Testis (tissue), 2 donors: ENCODE measurements at regions not wholly inside any gene's neighbourhood (a gene's known extent, or its start where the extent isn't known, plus 50 kb on each side); places are given as distances from the start of the nearest gene placed in this dataset.
"Not testable (repeated sequence)": the region's sequence is repeated elsewhere in the genome, so short reads cannot be mapped to it uniquely, and the experiment has no call there.

Source experiments
- DNase-seq: peaks from one replicate; pipeline ENCODE4 v3.0.0-alpha.2; 2019
- H3K27ac ChIP-seq, 2 donors: fragments of 200-600 bp; sonication (generic); one replicate each; pipeline ENCODE4 v1.5.1; 2019
- H3K27me3 ChIP-seq: fragments of 200-600 bp; sonication (generic); one replicate; pipeline ENCODE4 v1.5.1; 2019
- H3K36me3 ChIP-seq: fragments of 200-600 bp; sonication (generic); one replicate; pipeline ENCODE4 v1.5.1; 2017; ENCODE audit warnings: low read depth; ENCODE audit errors: missing control alignments
- H3K4me1 ChIP-seq: fragments of 200-600 bp; sonication (generic); one replicate; pipeline ENCODE4 v1.5.1; 2019
- H3K4me3 ChIP-seq, 2 donors: fragments of 200-600 bp; sonication (generic); one replicate each; pipeline ENCODE4 v1.5.1; 2017 to 2019
- H3K9me3 ChIP-seq: fragments of 200-600 bp; sonication (generic); one replicate; pipeline ENCODE4 v1.5.1; 2017
- CTCF ChIP-seq, 3 experiments: fragments of 450-650 bp in 2 of 3; fragments of 200-600 bp in 1 of 3; sonication (generic) in 1 of 3; IDR thresholded peaks; one replicate each; pipeline ENCODE4 v1.5.1; 2016 to 2019; ENCODE audit warnings: antibody characterized with exemption in 3 of 3, mild to moderate bottlenecking in 2 of 3, moderate library complexity in 1 of 3
- POLR2A ChIP-seq: fragments of 450-650 bp; IDR thresholded peaks from one replicate; pipeline ENCODE4 v1.6.1; 2017; ENCODE audit warnings: antibody characterized with exemption, mild to moderate bottlenecking, moderate library complexity
- WGBS, 2 donors: methylation state at CpG; one replicate each; pipeline ENCODE4 v1.1.5; 2018; 5-methylcytosine and 5-hydroxymethylcytosine counted together
- intact Hi-C: fragments of 100-400 bp; cut with DNase I; formaldehyde crosslinking; loops from one replicate; pipeline ENCODE4 v1.15.1; 2023; ENCODE audit warnings: low total_unique reads

- DNase-seq, result no peak
- intact Hi-C loops, result no loop called here
- no peak overlapping the region for H3K4me3 ChIP-seq
- H3K27ac ChIP-seq, result no peak overlapping the region
- no peaks in the 10 kb centered on the region for H3K9me3 ChIP-seq
- H3K36me3 ChIP-seq, result no peaks in the 10 kb centered on the region
- TF ChIP-seq CTCF (IDR thresholded peaks at IDR 0.05) (no peak), POLR2A (no peak)
- H3K27me3 ChIP-seq, result no peaks in the 10 kb centered on the region
- no peaks in the 10 kb centered on the region for H3K4me1 ChIP-seq
Measured at GRCh38 chr5:51156222-51156621, 227.0 kb upstream of the ISL1 start.

GRCh38 chr5:51156838-51157237 lies 226.4 kb upstream of the ISL1 start:
- no peak overlapping the region for H3K4me3 ChIP-seq
- no peak for DNase-seq
- TF ChIP-seq CTCF (IDR thresholded peaks at IDR 0.05), result no peak
- TF ChIP-seq POLR2A, result no peak
- no peaks in the 10 kb centered on the region for H3K36me3 ChIP-seq
- H3K27ac ChIP-seq, result no peak overlapping the region
- no peaks in the 10 kb centered on the region for H3K4me1 ChIP-seq
- intact Hi-C loops, result no loop called here
- WGBS, 2 donors, result 46 to 50% methylated on average over 8 of the region's 8 CpGs
- no peaks in the 10 kb centered on the region for H3K9me3 ChIP-seq
- H3K27me3 ChIP-seq, result no peaks in the 10 kb centered on the region

- H3K4me3 ChIP-seq, result no peak overlapping the region
- H3K27ac ChIP-seq, result no peak overlapping the region
- 76 to 100% methylated on average over 2 to 5 of the region's 5 CpGs for WGBS, 2 donors
- no peaks in the 10 kb centered on the region for H3K4me1 ChIP-seq
- intact Hi-C loops, result no loop called here
- DNase-seq, result no peak
- H3K36me3 ChIP-seq, result no peaks in the 10 kb centered on the region
- no peaks in the 10 kb centered on the region for H3K27me3 ChIP-seq
- H3K9me3 ChIP-seq, result no peaks in the 10 kb centered on the region
- TF ChIP-seq CTCF (IDR thresholded peaks at IDR 0.05) (no peak), POLR2A (no peak)
Measured at GRCh38 chr5:51159164-51159563, 224.1 kb upstream of the ISL1 start.

- H3K27me3 ChIP-seq, result no peaks in the 10 kb centered on the region
- H3K9me3 ChIP-seq, result no peaks in the 10 kb centered on the region
- DNase-seq, result no peak
- H3K4me1 ChIP-seq, result no peaks in the 10 kb centered on the region
- 73% methylated on average over 2 of the region's 2 CpGs; no CpG with 5 or more reads in 1 of the 2 donors for WGBS, 2 donors
- H3K36me3 ChIP-seq, result no peaks in the 10 kb centered on the region
- intact Hi-C loops, result no loop called here
- TF ChIP-seq POLR2A (no peak), CTCF (IDR thresholded peaks at IDR 0.05) (no peak)
- no peak overlapping the region for H3K27ac ChIP-seq
- no peak overlapping the region for H3K4me3 ChIP-seq
Measured at GRCh38 chr5:51159606-51160005, 223.6 kb upstream of the ISL1 start.

- Histone ChIP-seq H3K4me3 (no peak overlapping the region), H3K36me3 (no peaks in the 10 kb centered on the region), H3K27me3 (no peaks in the 10 kb centered on the region), H3K27ac (no peak overlapping the region), H3K9me3 (no peaks in the 10 kb centered on the region), H3K4me1 (no peaks in the 10 kb centered on the region)
- intact Hi-C loops, result no loop called here
- TF ChIP-seq POLR2A, result no peak
- no peak for TF ChIP-seq CTCF (IDR thresholded peaks at IDR 0.05)
- DNase-seq, result no peak
Measured at GRCh38 chr5:51162245-51162644, 221.0 kb upstream of the ISL1 start.

GRCh38 chr5:51165621-51166020 lies 217.6 kb upstream of the ISL1 start:
- H3K4me1 ChIP-seq, H3K36me3 ChIP-seq, H3K27ac ChIP-seq, H3K9me3 ChIP-seq, intact Hi-C loops, H3K4me3 ChIP-seq, H3K27me3 ChIP-seq, DNase-seq: not testable (repeated sequence)
- WGBS, 2 donors, result 91% methylated on average over 12 of the region's 12 CpGs
